ENCODE measurements at regions not wholly inside any gene's neighbourhood (a gene's known extent, or its start where the extent isn't known, plus 50 kb on each side); places are given as distances from the start of the nearest gene placed in this dataset.

GRCh38 chr1:164191191-164191590 lies 367.8 kb upstream of the PBX1 start:
- TF ChIP-seq CTCF (conservative IDR thresholded peaks at IDR 0.05; ENCODE audit: low read depth, low read length) (no peak), EZH2 (IDR thresholded peaks at IDR 0.05; ENCODE audit: borderline replicate concordance, low read depth, low read length, poor library complexity, severe bottlenecking) (no peak)
- no peaks in the 10 kb centered on the region for H3K27me3 ChIP-seq (replicated peaks; ENCODE audit: insufficient read depth, low read depth, low read length, poor library complexity)
- POLR2A ChIA-PET (ENCODE audit: low non-redundant PET), result no interaction called here
- H3K36me3 ChIP-seq (ENCODE audit: insufficient read depth, low read length, poor library complexity, severe bottlenecking), result no peaks in the 10 kb centered on the region
- intact Hi-C loops (cut with micrococcal nuclease; ENCODE audit: unreplicated experiment), result loop anchor here (2.0 kb wide), 1 partner anchor 54 kb away; no protein-coding TSS in a partner anchor
- H3K4me1 ChIP-seq (ENCODE audit: insufficient read depth, low read length, poor library complexity, severe bottlenecking), result no peaks in the 10 kb centered on the region
- BruUV-seq (replicated peaks), result no TSS peak
- CTCF ChIA-PET, result no interaction called here
- H3K4me3 ChIP-seq (ENCODE audit: low read depth, low read length, poor library complexity, severe bottlenecking), result no peak overlapping the region
- no peak for DNase-seq (ENCODE audit: low spot score)
- H3K9me3 ChIP-seq (ENCODE audit: low read depth, low read length, poor library complexity, severe bottlenecking), result no peaks in the 10 kb centered on the region
- H3K27ac ChIP-seq (ENCODE audit: low read depth, low read length, poor library complexity, severe bottlenecking), result no peak overlapping the region

DNA sequence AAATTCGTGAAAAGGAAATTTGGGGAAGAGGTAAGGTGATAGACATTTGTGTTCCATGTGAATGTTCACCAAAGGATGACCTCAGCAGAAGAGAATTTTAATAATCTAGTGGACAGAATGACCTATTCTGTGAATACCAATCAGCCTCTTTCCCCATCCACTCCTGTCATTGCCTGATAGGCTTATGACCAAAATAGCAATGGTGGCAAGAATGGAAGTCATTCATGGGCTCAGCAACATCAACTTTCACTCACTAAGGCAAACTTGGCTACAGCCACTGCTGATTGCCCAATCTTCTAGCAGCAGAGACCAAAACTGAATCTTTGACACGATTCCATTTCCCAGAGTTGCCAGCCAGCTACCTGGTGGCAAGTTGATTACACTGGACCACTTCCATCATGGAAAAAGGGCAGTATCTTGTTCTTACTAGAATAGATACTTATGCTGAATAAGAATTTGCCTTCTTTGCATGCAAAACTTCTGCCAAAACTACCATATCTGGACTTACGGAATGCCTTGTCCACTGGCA lies 348.7 kb upstream of the PBX1 start:
- Histone ChIP-seq H3K27ac (ENCODE audit: low read depth, low read length, poor library complexity, severe bottlenecking) (no peak overlapping the region), H3K4me3 (ENCODE audit: low read depth, low read length, poor library complexity, severe bottlenecking) (no peak overlapping the region), H3K9me3 (ENCODE audit: low read depth, low read length, poor library complexity, severe bottlenecking) (no peaks in the 10 kb centered on the region), H3K27me3 (replicated peaks; ENCODE audit: insufficient read depth, low read depth, low read length, poor library complexity) (no peaks in the 10 kb centered on the region), H3K4me1 (ENCODE audit: insufficient read depth, low read length, poor library complexity, severe bottlenecking) (no peaks in the 10 kb centered on the region), H3K36me3 (ENCODE audit: insufficient read depth, low read length, poor library complexity, severe bottlenecking) (no peaks in the 10 kb centered on the region)
- no peak for TF ChIP-seq CTCF (conservative IDR thresholded peaks at IDR 0.05; ENCODE audit: low read depth, low read length)
- TF ChIP-seq EZH2 (IDR thresholded peaks at IDR 0.05; ENCODE audit: borderline replicate concordance, low read depth, low read length, poor library complexity, severe bottlenecking), result no peak
- intact Hi-C loops (cut with micrococcal nuclease; ENCODE audit: unreplicated experiment), result no loop called here
- BruUV-seq (replicated peaks), result no TSS peak
- ChIA-PET POLR2A (ENCODE audit: low non-redundant PET) (no interaction called here), CTCF (no interaction called here)
- DNase-seq (ENCODE audit: low spot score), result no peak

GRCh38 chr1:164223378-164223777 lies 335.6 kb upstream of the PBX1 start:
- no TSS peak for BruUV-seq (replicated peaks)
- no peak overlapping the region for H3K4me3 ChIP-seq (ENCODE audit: low read depth, low read length, poor library complexity, severe bottlenecking)
- intact Hi-C loops (cut with micrococcal nuclease; ENCODE audit: unreplicated experiment), result no loop called here
- H3K9me3 ChIP-seq (ENCODE audit: low read depth, low read length, poor library complexity, severe bottlenecking), result no peaks in the 10 kb centered on the region
- no peaks in the 10 kb centered on the region for H3K36me3 ChIP-seq (ENCODE audit: insufficient read depth, low read length, poor library complexity, severe bottlenecking)
- H3K27me3 ChIP-seq (replicated peaks; ENCODE audit: insufficient read depth, low read depth, low read length, poor library complexity), result no peaks in the 10 kb centered on the region
- POLR2A ChIA-PET (ENCODE audit: low non-redundant PET), result no interaction called here
- TF ChIP-seq EZH2 (IDR thresholded peaks at IDR 0.05; ENCODE audit: borderline replicate concordance, low read depth, low read length, poor library complexity, severe bottlenecking) (no peak), CTCF (conservative IDR thresholded peaks at IDR 0.05; ENCODE audit: low read depth, low read length) (no peak)
- no peak overlapping the region for H3K27ac ChIP-seq (ENCODE audit: low read depth, low read length, poor library complexity, severe bottlenecking)
- CTCF ChIA-PET, result no interaction called here
- H3K4me1 ChIP-seq (ENCODE audit: insufficient read depth, low read length, poor library complexity, severe bottlenecking), result no peaks in the 10 kb centered on the region
- no peak for DNase-seq (ENCODE audit: low spot score)
